ENCODE measurements at regions not wholly inside any gene's neighbourhood (a gene's known extent, or its start where the extent isn't known, plus 50 kb on each side); places are given as distances from the start of the nearest gene placed in this dataset.

- TF ChIP-seq CTCF (IDR thresholded peaks at IDR 0.05) (no peak), POLR2A (IDR thresholded peaks at IDR 0.05) (no peak)
Measured at GRCh38 chr7:76142861-76143260, 58.8 kb upstream of the SRRM3 start.

Measured in adrenal gland (tissue), 5 donors.